ENCODE measurements at regions not wholly inside any gene's neighbourhood (a gene's known extent, or its start where the extent isn't known, plus 50 kb on each side); places are given as distances from the start of the nearest gene placed in this dataset.

DNA sequence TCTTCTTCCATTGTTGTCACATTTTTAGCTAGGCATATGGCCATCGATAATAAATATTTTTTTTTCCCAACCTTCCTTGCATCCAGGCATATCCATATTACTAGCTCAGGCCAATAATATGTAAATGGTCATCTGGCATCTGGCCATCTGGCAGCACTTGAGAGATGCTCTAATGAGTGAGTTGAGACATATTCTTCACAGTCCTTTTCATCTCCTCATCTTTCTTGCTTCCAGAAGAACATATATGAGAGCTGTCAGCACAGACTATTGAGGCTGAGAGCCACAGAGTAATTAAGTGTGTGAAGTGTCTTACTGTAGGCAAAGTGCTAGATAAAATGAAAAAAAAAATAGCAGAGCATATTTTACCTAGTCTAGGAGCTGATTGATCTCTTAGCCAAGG is 628.4 kb upstream of the TMPRSS15 start:
- TF ChIP-seq, protein P1, sequence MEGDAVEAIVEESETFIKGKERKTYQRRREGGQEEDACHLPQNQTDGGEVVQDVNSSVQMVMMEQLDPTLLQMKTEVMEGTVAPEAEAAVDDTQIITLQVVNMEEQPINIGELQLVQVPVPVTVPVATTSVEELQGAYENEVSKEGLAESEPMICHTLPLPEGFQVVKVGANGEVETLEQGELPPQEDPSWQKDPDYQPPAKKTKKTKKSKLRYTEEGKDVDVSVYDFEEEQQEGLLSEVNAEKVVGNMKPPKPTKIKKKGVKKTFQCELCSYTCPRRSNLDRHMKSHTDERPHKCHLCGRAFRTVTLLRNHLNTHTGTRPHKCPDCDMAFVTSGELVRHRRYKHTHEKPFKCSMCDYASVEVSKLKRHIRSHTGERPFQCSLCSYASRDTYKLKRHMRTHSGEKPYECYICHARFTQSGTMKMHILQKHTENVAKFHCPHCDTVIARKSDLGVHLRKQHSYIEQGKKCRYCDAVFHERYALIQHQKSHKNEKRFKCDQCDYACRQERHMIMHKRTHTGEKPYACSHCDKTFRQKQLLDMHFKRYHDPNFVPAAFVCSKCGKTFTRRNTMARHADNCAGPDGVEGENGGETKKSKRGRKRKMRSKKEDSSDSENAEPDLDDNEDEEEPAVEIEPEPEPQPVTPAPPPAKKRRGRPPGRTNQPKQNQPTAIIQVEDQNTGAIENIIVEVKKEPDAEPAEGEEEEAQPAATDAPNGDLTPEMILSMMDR (IDR thresholded peaks at IDR 0.05; ENCODE audit: low read length), result no peak
- TF ChIP-seq EZH2phosphoT487 (IDR thresholded peaks at IDR 0.05; ENCODE audit: low read length) (no peak), EZH2 (optimal IDR thresholded peaks at IDR 0.05; ENCODE audit: low read depth, low read length) (no peak)

All from MM.1S (cell line).